HG02938 (cell line): ENCODE measurements at regions not wholly inside any gene's neighbourhood (a gene's known extent, or its start where the extent isn't known, plus 50 kb on each side); places are given as distances from the start of the nearest gene placed in this dataset.

Source experiments
- ATAC-seq: cut with Tn5 transposase; IDR thresholded peaks from one replicate; pipeline ENCODE4 v1.9.1; 2021; ENCODE audit warnings: mild to moderate bottlenecking, moderate library complexity; ENCODE audit not compliant: unreplicated experiment

DNA sequence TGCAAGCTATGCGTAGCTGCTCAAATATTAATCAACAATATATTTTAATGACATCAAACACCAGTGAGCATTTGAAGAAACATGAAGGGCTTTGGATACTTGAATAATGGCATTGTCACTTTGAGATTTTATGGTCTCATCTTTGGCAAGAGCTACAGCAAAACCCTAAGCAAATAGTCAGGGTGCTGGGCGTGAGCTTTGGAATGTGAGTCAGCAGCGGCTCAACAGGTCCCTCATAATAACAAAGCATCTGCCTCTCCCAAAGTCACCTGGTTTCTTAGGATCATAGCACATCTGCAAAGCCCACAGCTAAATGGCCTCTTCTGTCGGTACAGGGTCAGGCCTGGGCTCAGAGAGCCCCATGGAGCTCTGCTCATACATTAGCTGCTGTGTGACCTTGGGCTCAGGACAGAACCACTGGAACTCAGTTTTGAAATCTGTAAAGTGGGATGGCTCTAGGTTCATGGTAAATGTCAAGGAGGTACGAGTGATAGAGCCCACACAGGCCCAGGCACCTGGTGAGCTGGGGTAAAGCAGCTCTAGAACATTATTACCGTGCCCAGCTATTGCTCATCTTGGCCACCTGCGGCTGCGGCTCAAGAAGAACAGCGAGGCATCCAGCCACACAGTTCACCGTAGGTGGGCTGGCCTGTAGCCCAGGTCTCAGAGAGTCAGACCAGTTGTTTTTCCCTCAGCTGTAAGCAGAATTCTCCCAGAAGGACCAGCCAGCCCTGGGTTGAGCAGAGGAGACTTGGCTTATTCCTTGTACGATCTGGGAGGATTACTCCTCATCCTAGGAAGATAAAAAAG, 544.5 kb upstream of the CDH11 start:
- no peak for ATAC-seq

GRCh38 chr16:65665586-65665985, 543.7 kb upstream of the CDH11 start:
- ATAC-seq = no peak

GRCh38 chr16:65663774-65664173, 541.9 kb upstream of the CDH11 start:
- ATAC-seq = no peak

- ATAC-seq = no peak
Measured at GRCh38 chr16:65662256-65662655, 540.4 kb upstream of the CDH11 start.

DNA sequence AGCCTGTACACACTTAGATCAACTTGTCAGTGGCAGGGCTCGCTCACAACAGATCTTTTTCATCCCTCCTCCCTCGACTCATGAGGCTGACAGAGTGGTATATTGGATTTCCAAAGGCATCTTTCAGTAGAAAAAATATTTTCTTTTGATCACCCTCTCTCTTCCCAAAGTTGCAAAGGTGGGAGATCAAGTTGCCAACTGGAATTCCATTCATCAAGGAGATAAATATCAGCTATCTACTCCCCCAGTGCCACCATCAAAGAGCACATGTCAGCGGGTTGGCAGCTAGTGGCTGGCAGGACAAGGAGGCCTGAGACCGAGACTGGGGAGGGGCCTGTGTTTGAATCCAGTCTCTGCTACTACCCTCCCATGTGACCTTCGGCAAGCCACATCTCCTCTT, 539.7 kb upstream of the CDH11 start:
- ATAC-seq = no peak

DNA sequence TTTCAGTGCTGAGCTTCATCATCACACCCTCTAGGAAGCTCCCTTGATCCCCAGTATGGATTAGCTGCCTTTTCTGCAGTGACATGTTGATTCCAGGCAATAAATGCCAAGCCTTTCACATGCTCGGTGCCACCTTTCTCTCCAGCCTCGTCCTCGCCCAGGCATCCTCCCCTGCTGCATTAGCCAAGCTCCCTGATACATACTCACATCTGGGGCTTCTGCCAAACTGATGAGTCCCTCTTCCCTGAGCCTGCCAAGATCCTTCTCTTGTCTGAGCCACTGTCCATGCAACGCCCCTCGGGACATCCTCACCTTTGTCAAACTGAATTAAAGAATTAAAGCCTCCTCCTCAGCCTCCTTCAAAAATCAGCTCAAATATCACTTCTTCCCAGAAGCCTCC, 538.5 kb upstream of the CDH11 start:
- ATAC-seq = no peak

DNA sequence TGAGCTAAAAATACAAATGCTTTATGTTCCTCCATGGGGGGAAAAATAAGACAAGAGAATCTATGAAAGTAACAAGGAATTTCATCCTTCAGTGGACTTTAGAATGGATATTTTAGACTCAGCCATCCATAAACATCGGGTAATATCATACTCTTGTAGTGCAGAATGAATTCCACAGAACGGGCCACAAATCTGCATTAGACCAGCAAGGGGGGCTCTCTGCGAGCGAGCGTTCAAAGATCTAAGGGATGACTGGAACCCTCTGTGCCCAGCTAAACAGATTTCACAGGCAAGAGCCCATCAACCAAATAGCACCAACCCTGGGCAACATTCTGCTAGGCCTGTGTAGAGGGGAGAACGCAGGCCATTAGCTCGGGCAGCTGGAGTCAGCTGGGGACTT, 537.9 kb upstream of the CDH11 start:
- ATAC-seq = no peak

DNA sequence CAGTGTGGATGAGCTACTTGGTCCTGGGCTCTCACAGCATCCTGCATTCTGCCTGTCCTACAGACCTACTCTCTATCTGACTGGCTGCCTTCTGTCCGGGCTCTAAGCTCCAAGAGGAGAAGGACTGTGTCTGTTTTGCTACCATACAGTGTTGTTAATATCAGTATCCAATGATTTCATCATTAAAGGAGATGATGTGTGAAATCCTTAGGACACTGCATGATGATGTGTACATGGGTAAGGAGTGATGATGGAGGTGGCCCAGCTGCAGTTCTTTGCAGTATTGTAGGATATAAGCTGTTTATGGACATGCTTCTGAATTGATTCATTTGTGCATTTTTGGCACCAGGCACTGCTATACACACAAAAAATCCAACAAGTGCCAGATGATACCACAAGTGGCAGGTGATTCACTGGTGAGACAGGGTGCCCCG, 536.9 kb upstream of the CDH11 start:
- no peak for ATAC-seq

GRCh38 chr16:65658349-65658748, 536.5 kb upstream of the CDH11 start:
- no peak for ATAC-seq

DNA sequence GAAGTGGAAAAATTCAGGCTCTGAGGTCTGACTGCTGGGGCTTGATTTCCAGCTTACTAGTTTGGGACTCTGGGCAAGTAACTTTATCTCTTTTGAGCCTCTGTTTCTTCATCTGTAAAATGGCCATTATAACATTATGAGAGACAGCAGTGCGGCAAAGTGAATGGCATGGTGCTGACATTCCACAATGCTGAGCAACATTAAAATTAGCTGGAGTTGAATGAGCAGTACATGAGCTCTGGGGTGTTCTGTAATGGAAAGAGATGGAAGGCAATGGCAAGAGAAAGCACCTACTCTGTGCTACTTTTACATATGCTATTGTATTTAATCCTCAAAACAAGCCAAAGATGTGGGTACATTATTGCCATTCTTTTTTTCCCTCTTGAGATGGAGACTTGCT, 535.7 kb upstream of the CDH11 start:
- no peak for ATAC-seq

DNA sequence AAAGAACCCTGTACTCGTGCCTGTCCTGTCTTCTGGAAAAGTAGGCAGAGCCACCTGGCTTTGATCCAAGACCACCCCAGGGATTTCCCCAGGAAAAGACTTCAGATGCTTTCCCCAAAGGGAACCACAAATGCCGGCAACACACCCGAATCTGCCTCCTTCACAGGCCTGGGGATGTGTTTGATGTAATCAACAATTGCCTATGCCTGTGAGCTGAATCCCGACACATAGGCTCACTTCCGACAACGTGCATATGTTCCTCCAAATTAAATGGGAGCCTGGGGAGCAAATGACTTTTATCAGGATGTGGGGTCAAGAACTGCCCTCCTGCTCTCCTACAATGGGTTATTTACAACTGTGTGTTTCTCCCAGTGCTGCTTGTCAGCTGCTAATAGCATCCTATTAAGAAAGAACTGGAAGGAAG, 535.2 kb upstream of the CDH11 start:
- ATAC-seq = no peak

DNA sequence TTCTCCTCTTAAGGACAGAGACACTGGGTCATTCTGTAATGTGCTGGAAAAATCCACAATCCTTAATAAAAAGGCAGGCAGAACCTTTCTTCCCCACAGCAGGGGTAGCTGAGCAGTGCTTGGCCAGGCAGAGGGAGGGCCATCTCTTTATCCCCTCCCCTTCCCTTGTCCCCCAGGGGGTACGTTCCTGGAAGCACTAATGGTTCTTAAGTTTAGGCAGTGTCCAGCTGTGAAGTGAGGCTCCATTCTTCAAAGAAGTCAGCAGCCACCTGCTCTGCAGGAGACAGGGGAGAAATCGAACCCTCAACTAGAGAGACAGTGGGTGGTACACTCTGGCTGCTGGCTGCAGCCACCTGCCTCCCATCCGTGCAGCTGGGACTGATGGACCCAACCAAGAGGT, 533.9 kb upstream of the CDH11 start:
- ATAC-seq = no peak

DNA sequence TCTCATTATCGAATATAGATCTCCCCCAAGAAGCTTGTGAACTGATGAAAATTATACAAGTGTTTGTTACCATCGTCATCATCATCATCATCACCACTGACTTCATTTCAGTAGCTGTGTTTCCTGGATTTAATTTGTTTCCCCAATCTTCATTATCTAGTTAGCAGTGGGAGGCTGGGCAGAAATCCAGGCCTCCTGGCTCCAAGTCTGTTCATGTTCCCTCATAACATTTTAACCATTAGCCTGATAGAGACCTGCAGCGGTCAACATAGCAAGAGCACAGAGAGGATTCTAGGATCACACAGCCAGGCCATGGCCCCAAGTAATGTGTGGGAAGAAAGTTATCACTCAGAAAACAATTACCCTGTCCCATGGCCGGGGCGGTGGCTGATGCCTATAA, 526.2 kb upstream of the CDH11 start:
- ATAC-seq = no peak

DNA sequence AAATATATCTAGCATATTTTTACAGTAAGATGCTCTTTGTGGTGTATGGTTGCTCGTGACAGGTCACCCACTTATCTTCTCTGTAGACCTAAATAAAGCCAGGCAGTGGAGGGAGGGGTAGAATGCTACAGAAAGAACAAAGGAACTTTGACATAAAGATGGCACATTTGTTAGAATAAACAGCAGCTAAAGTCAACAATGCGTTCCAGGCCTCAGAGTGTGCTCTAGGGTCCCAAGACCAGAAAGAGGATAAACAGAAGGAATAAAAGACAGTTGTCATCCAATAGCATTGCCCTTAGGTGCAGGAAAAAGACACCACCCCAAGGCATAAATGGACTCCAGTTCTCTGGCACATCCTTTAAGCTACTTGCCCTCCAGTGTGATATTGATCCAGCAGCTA, 523.0 kb upstream of the CDH11 start:
- no peak for ATAC-seq

DNA sequence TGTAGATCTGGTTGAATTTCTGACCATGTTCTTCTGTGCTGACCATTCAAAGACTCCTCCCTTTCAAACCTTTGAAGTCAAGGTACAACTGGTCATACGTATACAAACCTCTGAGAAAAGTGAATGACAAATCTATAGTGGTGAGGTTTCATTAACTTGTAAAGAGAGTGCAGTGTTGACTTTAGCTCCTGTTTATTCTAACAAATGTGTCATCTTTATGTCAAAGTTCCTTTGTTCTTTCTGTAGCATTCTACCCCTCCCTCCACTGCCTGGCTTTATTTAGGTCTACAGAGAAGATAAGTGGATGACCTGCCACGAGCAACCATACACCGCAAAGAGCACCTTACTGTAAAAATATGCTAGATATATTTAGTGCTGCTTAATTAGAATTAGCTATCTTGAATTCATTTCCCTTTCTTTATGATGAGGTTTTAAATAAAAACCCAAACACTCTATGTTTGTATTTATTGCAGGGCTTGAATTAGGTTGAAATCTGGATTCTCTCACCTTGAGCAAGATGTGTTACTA, 520.0 kb upstream of the CDH11 start:
- no peak for ATAC-seq

DNA sequence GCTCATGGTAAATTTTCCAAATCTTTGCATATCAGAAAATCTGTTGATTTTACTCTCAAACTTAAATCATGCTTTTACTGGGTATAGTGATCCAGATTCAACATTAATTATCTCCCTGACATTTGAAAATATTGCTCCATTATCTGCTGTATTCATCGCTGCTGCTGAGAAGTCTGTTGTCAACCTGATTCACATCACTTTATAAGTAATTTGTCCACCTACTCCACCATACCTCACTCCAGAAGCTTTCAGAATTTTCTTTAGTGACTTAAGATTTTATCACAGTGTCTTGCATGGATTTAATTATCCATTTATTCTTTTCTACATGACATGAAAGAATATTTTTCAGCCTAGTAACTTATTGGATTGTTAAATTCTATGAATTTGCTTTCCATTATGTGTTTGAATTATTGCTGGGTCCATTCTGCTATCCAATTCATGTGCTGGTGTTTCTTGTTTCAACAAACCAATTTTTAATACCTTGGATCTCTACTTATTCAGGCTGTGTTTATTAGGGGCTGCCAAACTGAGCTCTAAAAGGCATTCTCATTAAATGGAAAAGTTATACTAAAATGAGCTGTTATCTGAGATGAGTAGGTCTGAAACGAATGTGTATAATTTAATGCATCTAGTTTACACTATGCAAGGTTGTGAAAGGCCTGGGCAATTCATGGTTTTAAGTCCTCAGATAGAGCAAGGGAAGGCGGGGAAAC, 519.3 kb upstream of the CDH11 start:
- ATAC-seq = no peak

DNA sequence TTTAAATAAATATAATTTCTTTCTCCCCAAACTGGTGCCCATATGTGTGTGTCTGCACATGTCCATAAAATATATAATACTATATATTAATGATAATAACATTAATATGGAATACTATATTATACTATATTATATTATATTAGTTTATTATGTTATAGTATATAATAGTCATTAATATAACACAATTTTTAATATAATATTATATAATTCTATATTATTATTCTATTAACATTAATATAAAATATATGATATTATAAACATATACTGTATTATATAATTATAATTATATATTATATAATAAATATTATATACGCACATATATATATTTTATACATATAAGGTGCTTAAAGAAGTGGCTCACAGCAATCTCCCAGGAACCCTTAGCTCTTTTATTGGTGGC, 513.0 kb upstream of the CDH11 start:
- ATAC-seq = no peak

GRCh38 chr16:65634291-65634690, 512.4 kb upstream of the CDH11 start:
- ATAC-seq = no peak

DNA sequence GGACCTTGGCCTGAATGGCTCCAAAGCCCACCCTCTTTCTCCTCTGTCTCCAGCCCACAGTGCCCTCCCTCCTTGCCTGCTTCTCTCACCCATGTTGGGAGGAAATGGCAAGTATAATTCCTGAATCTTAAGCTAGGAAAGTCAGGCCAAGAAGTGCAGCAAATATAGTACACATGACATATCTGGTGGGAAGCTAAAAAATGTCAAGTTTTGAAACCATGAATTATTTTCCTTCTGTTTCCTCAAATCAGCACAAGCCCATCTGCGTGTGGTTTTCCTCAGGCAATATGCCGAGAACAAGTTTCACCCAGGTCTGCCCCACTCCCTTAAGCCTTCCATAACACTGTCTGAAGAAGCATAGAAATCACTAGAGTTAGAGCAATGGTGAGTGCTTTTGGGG, 502.8 kb upstream of the CDH11 start:
- no peak for ATAC-seq

DNA sequence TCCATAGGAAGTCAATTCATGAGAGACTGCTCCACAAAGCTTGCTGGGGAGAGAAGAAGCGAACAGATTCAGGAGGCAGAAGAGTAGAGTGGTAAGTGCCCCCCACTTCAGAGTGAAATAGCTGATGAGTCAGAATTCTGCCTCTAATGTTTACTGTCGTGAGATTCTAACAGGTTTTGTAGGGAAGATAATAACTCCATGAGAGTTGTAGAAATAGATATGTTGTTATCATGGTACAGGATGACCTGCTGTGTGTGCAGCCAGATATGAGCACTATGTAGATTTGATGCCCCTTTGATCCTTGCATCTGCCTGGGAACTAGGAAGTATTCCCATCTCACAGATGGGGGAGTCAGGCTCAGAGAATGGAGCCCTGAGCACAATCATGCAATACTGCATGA, 502.4 kb upstream of the CDH11 start:
- ATAC-seq = no peak

DNA sequence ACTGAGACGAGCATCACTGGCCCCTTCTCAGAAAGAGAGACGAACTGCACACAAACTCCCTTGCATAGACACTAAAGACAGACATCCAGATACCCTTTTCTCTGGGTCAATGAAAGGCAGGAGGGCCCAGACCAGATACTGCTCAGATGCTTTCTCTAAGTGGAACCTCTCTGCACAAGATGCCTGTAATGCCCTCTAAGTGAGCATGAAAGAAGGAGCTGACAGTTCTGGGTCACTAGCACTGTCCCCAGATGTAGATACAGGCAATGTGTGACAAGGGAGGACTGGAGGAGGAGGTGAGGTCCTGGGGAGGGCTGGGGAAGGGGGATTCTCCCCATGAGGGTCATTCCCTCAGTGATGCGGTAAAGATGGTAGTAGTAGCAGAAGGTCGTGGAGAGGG, 501.0 kb upstream of the CDH11 start:
- ATAC-seq = no peak

GRCh38 chr16:65622151-65622550, 500.3 kb upstream of the CDH11 start:
- ATAC-seq = no peak
